ENCODE measurements at regions not wholly inside any gene's neighbourhood (a gene's known extent, or its start where the extent isn't known, plus 50 kb on each side); places are given as distances from the start of the nearest gene placed in this dataset.

DNA sequence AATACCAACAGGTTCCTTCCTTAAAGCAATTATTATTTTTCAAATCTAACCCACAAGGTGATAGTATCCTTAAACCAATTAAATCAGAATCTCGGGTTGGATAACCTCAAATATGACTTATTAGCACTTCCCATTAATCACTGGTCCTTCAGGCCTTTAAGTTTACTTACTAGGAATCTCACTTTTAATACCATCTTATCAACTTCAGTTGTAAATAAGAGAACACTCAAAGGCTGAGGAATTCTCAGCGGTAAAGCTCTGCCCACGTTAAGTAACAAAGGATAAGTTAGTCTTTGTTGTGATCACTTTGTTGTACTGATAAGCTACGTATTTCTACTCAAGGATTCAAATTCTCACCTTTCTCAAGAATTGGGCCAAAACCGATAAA, 82.0 kb downstream of the OR2B2 start:
- H3K14ac ChIP-seq (replicated peaks; ENCODE audit: low read depth, low read length), result peak overlapping the region; percentile 87
- no peaks in the 10 kb centered on the region for H3K36me3 ChIP-seq (ENCODE audit: control insufficient read depth, insufficient read depth, low read length)
- no peaks in the 10 kb centered on the region for H3K27me3 ChIP-seq (ENCODE audit: control insufficient read depth, insufficient read depth, low read length)
- 0 out of 4 replicates have a peak overlapping the region, but pooled peaks of 1 of the 2 experiments have one; percentile 50 for H4K8ac ChIP-seq (ENCODE audit: low read depth in 2 of 2, low read length in 2 of 2)
- in situ Hi-C loops (cut with MboI; ENCODE audit: low sequenced_read_pairs), result loop anchor here (5.0 to 25.0 kb wide), 2 partner anchors 37 to 1618 kb away; a partner anchor contains a TSS
- ChIA-PET CTCF (interaction anchor here (0.7 kb wide), 1 partner anchor 66 kb away, joined by 3 read pairs; no protein-coding TSS in a partner anchor), POLR2A (ENCODE audit: unreplicated experiment) (interaction anchor here (1.0 to 1.3 kb wide), 3 partner anchors 35 to 63 kb away, joined by 3 to 4 read pairs (median 3); a partner anchor contains a TSS)
- no peak overlapping the region for H4K91ac ChIP-seq (ENCODE audit: insufficient read depth, low read depth, low read length)
- intact Hi-C loops (cut with micrococcal nuclease), result loop anchor here (2.0 to 10.0 kb wide), 2 partner anchors 43 to 1805 kb away; a partner anchor contains a TSS
- H3K56ac ChIP-seq (ENCODE audit: extremely low read depth, insufficient read depth, low read length), result peak overlapping the region; percentile 81; the same call in 1 of the 2 replicates
- no peak overlapping the region for H3K18ac ChIP-seq (ENCODE audit: low read depth, low read length)
- H2BK20ac ChIP-seq (ENCODE audit: low read depth, low read length), result no peak overlapping the region
- H3K4me3 ChIP-seq (ENCODE audit: insufficient read depth, low read depth, low read length), result peak overlapping the region; percentile 62
- H4K20me1 ChIP-seq (ENCODE audit: insufficient read depth, low read length), result no peaks in the 10 kb centered on the region; the same call in 1 of the 2 replicates
- H3K4ac ChIP-seq (ENCODE audit: low read depth, low read length), result peak overlapping the region; percentile 66; the same call in 1 of the 2 replicates
- TF ChIP-seq SMC3 (IDR thresholded peaks at IDR 0.05; ENCODE audit: low read depth, low read length), result no peak
- no peak for TF ChIP-seq FOS (IDR thresholded peaks at IDR 0.05; ENCODE audit: low read depth, low read length)
- TF ChIP-seq, protein P1, sequence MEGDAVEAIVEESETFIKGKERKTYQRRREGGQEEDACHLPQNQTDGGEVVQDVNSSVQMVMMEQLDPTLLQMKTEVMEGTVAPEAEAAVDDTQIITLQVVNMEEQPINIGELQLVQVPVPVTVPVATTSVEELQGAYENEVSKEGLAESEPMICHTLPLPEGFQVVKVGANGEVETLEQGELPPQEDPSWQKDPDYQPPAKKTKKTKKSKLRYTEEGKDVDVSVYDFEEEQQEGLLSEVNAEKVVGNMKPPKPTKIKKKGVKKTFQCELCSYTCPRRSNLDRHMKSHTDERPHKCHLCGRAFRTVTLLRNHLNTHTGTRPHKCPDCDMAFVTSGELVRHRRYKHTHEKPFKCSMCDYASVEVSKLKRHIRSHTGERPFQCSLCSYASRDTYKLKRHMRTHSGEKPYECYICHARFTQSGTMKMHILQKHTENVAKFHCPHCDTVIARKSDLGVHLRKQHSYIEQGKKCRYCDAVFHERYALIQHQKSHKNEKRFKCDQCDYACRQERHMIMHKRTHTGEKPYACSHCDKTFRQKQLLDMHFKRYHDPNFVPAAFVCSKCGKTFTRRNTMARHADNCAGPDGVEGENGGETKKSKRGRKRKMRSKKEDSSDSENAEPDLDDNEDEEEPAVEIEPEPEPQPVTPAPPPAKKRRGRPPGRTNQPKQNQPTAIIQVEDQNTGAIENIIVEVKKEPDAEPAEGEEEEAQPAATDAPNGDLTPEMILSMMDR (conservative IDR thresholded peaks at IDR 0.05; ENCODE audit: low read depth, low read length), result no peak
- no peak for TF ChIP-seq RFX5 (IDR thresholded peaks at IDR 0.05; ENCODE audit: low read depth, low read length)
- H3K79me1 ChIP-seq (ENCODE audit: low read depth in 1 of 2, low read length in 2 of 2), result peaks cover 0 to 14% of the 10 kb centered on the region in 2 experiments; a peak in 2 of 4 replicates
- H2AK9ac ChIP-seq (replicated peaks; ENCODE audit: low read depth, low read length, poor library complexity), result no peak overlapping the region
- no peaks in the 10 kb centered on the region for H3K9me1 ChIP-seq (ENCODE audit: insufficient read depth, low read length)
- peak overlapping the region; percentile 93 for H3K4me2 ChIP-seq (ENCODE audit: low read depth, low read length)
- ATAC-seq (ENCODE audit: low read depth) (peak; percentile 3; the same call in 1 of the 2 replicates), DNase-seq (no peak)
- H3K4me1 ChIP-seq (ENCODE audit: control insufficient read depth, insufficient read depth, low read length), result peaks cover 4% of the 10 kb centered on the region; the same call in 1 of the 2 replicates
- peak overlapping the region; percentile 86 for H2BK5ac ChIP-seq (ENCODE audit: low read depth, low read length, poor library complexity, severe bottlenecking)
- no CpG with 5 or more reads among the region's 5 CpGs for WGBS, 2 experiments (ENCODE audit: extremely low coverage in 2 of 2, insufficient read length in 1 of 2)
- H3K9ac ChIP-seq (ENCODE audit: low read depth, low read length), result peak overlapping the region; percentile 77
- H2BK120ac ChIP-seq (ENCODE audit: low read depth, low read length), result no peak overlapping the region
- H2AK5ac ChIP-seq (ENCODE audit: low read depth, low read length), result no peak overlapping the region
- H3K9me3 ChIP-seq (ENCODE audit: control insufficient read depth, insufficient read depth, low read length), result no peaks in the 10 kb centered on the region
- H2BK15ac ChIP-seq (ENCODE audit: low read depth, low read length), result no peak overlapping the region
- peak overlapping the region; percentile 99 for H3K23ac ChIP-seq (ENCODE audit: low read depth, low read length)
- no TSS peak for BruUV-seq (replicated peaks)
- H3K27ac ChIP-seq (ENCODE audit: insufficient read depth, low read length), result peak overlapping the region; percentile 79; the same call in 1 of the 2 replicates
- H4K5ac ChIP-seq (ENCODE audit: low read depth, low read length), result no peak overlapping the region
- dilution Hi-C loops (cut with HindIII; ENCODE audit: low sequenced_read_pairs, unreplicated experiment), result no loop called here
- no peak overlapping the region for H2AFZ ChIP-seq (replicated peaks; ENCODE audit: low read length, poor library complexity)

Data from IMR-90 (cell line).